ENCODE measurements at regions not wholly inside any gene's neighbourhood (a gene's known extent, or its start where the extent isn't known, plus 50 kb on each side); places are given as distances from the start of the nearest gene placed in this dataset.

- no peaks in the 10 kb centered on the region for H3K36me3 Mint-ChIP-seq (ENCODE audit: unreplicated experiment)
- no peak for TF ChIP-seq CTCF (IDR thresholded peaks at IDR 0.05)
- H3K27me3 Mint-ChIP-seq (ENCODE audit: unreplicated experiment) = no peaks in the 10 kb centered on the region
- no peak overlapping the region for H3K4me3 Mint-ChIP-seq (ENCODE audit: unreplicated experiment)
- no peak overlapping the region for H3K27ac Mint-ChIP-seq (ENCODE audit: unreplicated experiment)
- H3K9me3 Mint-ChIP-seq (ENCODE audit: unreplicated experiment) = no peaks in the 10 kb centered on the region
- H3K4me1 Mint-ChIP-seq (ENCODE audit: unreplicated experiment) = no peaks in the 10 kb centered on the region
- no peak for DNase-seq (ENCODE audit: extremely low spot score, unreplicated experiment)
These were observed 307.7 kb downstream of the OMA1 start for GRCh38 chr1:58238846-58239245.

GRCh38 chr1:58233729-58234128 is 312.8 kb downstream of the OMA1 start:
- H3K27me3 Mint-ChIP-seq (ENCODE audit: unreplicated experiment) = no peaks in the 10 kb centered on the region
- DNase-seq (ENCODE audit: extremely low spot score, unreplicated experiment) = no peak
- no peak overlapping the region for H3K27ac Mint-ChIP-seq (ENCODE audit: unreplicated experiment)
- no peaks in the 10 kb centered on the region for H3K4me1 Mint-ChIP-seq (ENCODE audit: unreplicated experiment)
- TF ChIP-seq CTCF (IDR thresholded peaks at IDR 0.05) = no peak
- H3K4me3 Mint-ChIP-seq (ENCODE audit: unreplicated experiment) = no peak overlapping the region
- H3K9me3 Mint-ChIP-seq (ENCODE audit: unreplicated experiment) = no peaks in the 10 kb centered on the region
- H3K36me3 Mint-ChIP-seq (ENCODE audit: unreplicated experiment) = no peaks in the 10 kb centered on the region

- H3K9me3 Mint-ChIP-seq (ENCODE audit: unreplicated experiment) = no peaks in the 10 kb centered on the region
- H3K27me3 Mint-ChIP-seq (ENCODE audit: unreplicated experiment) = no peaks in the 10 kb centered on the region
- no peaks in the 10 kb centered on the region for H3K36me3 Mint-ChIP-seq (ENCODE audit: unreplicated experiment)
- H3K4me3 Mint-ChIP-seq (ENCODE audit: unreplicated experiment) = no peak overlapping the region
- no peak for DNase-seq (ENCODE audit: extremely low spot score, unreplicated experiment)
- H3K27ac Mint-ChIP-seq (ENCODE audit: unreplicated experiment) = no peak overlapping the region
- no peak for TF ChIP-seq CTCF (IDR thresholded peaks at IDR 0.05)
- no peaks in the 10 kb centered on the region for H3K4me1 Mint-ChIP-seq (ENCODE audit: unreplicated experiment)
These were observed 315.3 kb downstream of the OMA1 start for GRCh38 chr1:58231204-58231603.

- Mint-ChIP-seq H3K4me3 (ENCODE audit: unreplicated experiment) (no peak overlapping the region), H3K9me3 (ENCODE audit: unreplicated experiment) (no peaks in the 10 kb centered on the region), H3K4me1 (ENCODE audit: unreplicated experiment) (no peaks in the 10 kb centered on the region), H3K27me3 (ENCODE audit: unreplicated experiment) (no peaks in the 10 kb centered on the region), H3K36me3 (ENCODE audit: unreplicated experiment) (no peaks in the 10 kb centered on the region), H3K27ac (ENCODE audit: unreplicated experiment) (no peak overlapping the region)
- no peak for DNase-seq (ENCODE audit: extremely low spot score, unreplicated experiment)
- no peak for TF ChIP-seq CTCF (IDR thresholded peaks at IDR 0.05)
These were observed 318.9 kb downstream of the OMA1 start for GRCh38 chr1:58227604-58228003.

GRCh38 chr1:58223522-58223921 is 323.0 kb downstream of the OMA1 start:
- DNase-seq (ENCODE audit: extremely low spot score, unreplicated experiment) = no peak
- Mint-ChIP-seq H3K9me3 (ENCODE audit: unreplicated experiment) (no peaks in the 10 kb centered on the region), H3K27me3 (ENCODE audit: unreplicated experiment) (no peaks in the 10 kb centered on the region), H3K27ac (ENCODE audit: unreplicated experiment) (no peak overlapping the region), H3K4me1 (ENCODE audit: unreplicated experiment) (no peaks in the 10 kb centered on the region), H3K36me3 (ENCODE audit: unreplicated experiment) (no peaks in the 10 kb centered on the region), H3K4me3 (ENCODE audit: unreplicated experiment) (no peak overlapping the region)
- TF ChIP-seq CTCF (IDR thresholded peaks at IDR 0.05) = no peak

Data from osteocyte (in vitro differentiated cells).